Osteocyte (in vitro differentiated cells): ENCODE measurements at regions not wholly inside any gene's neighbourhood (a gene's known extent, or its start where the extent isn't known, plus 50 kb on each side); places are given as distances from the start of the nearest gene placed in this dataset.

Experiments used
- DNase-seq: peaks from one replicate; pipeline ENCODE4 v3.0.0; 2021; ENCODE audit warnings: mixed read lengths; ENCODE audit not compliant: unreplicated experiment; ENCODE audit errors: extremely low spot score
- H3K27ac Mint-ChIP-seq: one replicate; pipeline ENCODE4 v1.8.0; 2021; ENCODE audit warnings: mild to moderate bottlenecking, mixed read lengths; ENCODE audit not compliant: unreplicated experiment
- H3K27me3 Mint-ChIP-seq: one replicate; pipeline ENCODE4 v1.8.0; 2021; ENCODE audit warnings: mixed read lengths; ENCODE audit not compliant: unreplicated experiment
- H3K36me3 Mint-ChIP-seq: one replicate; pipeline ENCODE4 v1.8.0; 2021; ENCODE audit warnings: mixed read lengths; ENCODE audit not compliant: unreplicated experiment
- H3K4me1 Mint-ChIP-seq: one replicate; pipeline ENCODE4 v1.8.0; 2021; ENCODE audit warnings: mixed read lengths; ENCODE audit not compliant: unreplicated experiment
- H3K4me3 Mint-ChIP-seq: one replicate; pipeline ENCODE4 v1.8.0; 2021; ENCODE audit warnings: mild to moderate bottlenecking, moderate library complexity, mixed read lengths; ENCODE audit not compliant: unreplicated experiment
- H3K9me3 Mint-ChIP-seq: one replicate; pipeline ENCODE4 v1.8.0; 2021; ENCODE audit warnings: mixed read lengths; ENCODE audit not compliant: unreplicated experiment
- TF ChIP-seq, protein P1 (sequence below): fragments of 200-600 bp; sonication (generic); IDR thresholded peaks from 2 replicates; pipeline ENCODE4 v1.5.0; 2021; ENCODE audit warnings: antibody characterized with exemption, mild to moderate bottlenecking, moderate library complexity

DNA sequence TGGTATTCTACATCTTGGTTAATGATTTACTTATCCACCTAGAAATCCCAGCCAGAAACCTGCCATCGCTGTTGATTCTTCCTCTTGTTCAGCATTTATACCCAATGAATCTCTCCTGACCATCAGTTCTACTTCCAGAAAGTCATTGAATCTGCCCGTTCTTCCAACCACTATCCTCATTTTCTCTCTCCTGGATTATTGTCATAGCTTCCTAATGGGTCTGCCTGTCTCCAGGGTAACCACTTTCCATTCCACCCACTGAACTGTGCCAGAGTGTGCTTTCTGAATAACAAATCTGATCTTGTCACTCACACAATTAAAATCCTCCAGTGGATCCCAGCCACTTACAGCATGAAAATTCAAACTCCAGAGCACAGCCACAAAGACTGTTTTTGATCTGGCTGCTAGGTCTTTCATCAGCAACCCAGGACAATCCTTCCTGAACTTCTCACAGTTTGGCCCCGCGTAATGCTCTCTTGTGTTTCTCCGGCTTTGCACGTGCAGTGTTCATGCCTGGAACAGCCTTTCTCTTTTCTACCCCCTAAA is 330.6 kb downstream of the SPRY2 start:
- Mint-ChIP-seq H3K27ac (no peak overlapping the region), H3K9me3 (peaks cover 5% of the 10 kb centered on the region), H3K27me3 (no peaks in the 10 kb centered on the region), H3K36me3 (no peaks in the 10 kb centered on the region), H3K4me1 (no peaks in the 10 kb centered on the region), H3K4me3 (no peak overlapping the region)
- TF ChIP-seq, protein P1, sequence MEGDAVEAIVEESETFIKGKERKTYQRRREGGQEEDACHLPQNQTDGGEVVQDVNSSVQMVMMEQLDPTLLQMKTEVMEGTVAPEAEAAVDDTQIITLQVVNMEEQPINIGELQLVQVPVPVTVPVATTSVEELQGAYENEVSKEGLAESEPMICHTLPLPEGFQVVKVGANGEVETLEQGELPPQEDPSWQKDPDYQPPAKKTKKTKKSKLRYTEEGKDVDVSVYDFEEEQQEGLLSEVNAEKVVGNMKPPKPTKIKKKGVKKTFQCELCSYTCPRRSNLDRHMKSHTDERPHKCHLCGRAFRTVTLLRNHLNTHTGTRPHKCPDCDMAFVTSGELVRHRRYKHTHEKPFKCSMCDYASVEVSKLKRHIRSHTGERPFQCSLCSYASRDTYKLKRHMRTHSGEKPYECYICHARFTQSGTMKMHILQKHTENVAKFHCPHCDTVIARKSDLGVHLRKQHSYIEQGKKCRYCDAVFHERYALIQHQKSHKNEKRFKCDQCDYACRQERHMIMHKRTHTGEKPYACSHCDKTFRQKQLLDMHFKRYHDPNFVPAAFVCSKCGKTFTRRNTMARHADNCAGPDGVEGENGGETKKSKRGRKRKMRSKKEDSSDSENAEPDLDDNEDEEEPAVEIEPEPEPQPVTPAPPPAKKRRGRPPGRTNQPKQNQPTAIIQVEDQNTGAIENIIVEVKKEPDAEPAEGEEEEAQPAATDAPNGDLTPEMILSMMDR = no peak
- no peak for DNase-seq

DNA sequence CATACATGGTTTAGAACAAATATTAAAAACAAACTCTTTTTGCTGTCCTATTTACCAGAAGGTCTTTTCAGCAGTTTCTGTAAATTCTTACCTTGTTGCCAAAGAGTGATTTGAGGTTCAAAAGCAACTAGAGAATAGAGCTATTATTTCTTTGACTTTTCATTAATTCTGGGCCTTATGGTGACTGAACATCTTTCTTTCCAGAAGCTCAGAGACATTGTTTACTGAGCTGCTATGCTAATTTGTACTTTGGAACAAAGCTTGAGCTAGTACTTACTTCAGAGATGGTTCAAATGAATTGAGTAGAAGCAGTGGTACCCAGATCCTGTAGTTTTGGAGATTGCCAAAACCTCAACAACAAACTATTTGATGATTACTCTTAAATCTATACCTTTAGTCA is 331.2 kb downstream of the SPRY2 start:
- TF ChIP-seq, protein P1 = no peak
- Mint-ChIP-seq H3K9me3 (peaks cover 5% of the 10 kb centered on the region), H3K4me1 (no peaks in the 10 kb centered on the region), H3K27ac (no peak overlapping the region), H3K4me3 (no peak overlapping the region), H3K36me3 (no peaks in the 10 kb centered on the region), H3K27me3 (no peaks in the 10 kb centered on the region)
- DNase-seq = no peak

DNA sequence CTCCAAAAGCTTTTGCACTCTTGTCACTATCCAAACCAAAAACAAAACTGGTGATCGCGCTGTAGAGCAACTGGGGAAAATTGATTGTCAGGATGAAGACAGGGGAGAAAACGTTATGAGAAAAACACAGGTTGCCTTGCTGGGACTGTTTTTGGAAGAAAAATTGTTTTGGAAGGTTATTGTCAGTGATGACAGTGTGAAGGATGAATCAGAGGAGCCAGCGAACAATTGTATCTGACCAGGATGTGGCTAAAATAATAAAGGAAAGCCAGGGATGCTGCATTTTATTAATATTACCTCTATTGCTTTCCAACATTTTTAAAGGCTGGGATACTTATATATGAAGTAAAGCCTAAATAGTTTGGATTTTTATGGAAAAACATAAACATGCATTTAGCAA is 334.0 kb downstream of the SPRY2 start:
- Mint-ChIP-seq H3K4me1 (peaks cover 2% of the 10 kb centered on the region), H3K4me3 (no peak overlapping the region), H3K9me3 (no peaks in the 10 kb centered on the region), H3K36me3 (no peaks in the 10 kb centered on the region), H3K27me3 (no peaks in the 10 kb centered on the region), H3K27ac (no peak overlapping the region)
- TF ChIP-seq, protein P1 = no peak
- DNase-seq = no peak

DNA sequence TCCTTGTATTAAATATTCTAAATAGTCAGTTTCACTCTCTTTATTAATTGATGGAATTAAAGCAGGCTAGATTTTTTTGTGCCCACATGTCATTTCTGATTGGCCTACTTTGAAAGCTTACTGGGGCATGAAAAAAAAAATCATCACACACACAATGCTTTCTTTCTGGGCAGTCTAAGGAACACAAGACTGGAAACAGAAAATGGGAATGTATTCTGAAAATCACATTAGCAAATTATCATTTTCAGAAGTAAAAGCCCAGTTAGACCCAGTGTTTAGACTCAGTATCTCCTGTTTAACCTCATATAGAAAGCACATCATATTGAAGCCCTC is 339.4 kb downstream of the SPRY2 start:
- TF ChIP-seq, protein P1 = no peak
- Mint-ChIP-seq H3K4me3 (no peak overlapping the region), H3K27ac (no peak overlapping the region), H3K9me3 (no peaks in the 10 kb centered on the region), H3K36me3 (no peaks in the 10 kb centered on the region), H3K27me3 (no peaks in the 10 kb centered on the region), H3K4me1 (peaks cover 2% of the 10 kb centered on the region)
- DNase-seq = no peak

DNA sequence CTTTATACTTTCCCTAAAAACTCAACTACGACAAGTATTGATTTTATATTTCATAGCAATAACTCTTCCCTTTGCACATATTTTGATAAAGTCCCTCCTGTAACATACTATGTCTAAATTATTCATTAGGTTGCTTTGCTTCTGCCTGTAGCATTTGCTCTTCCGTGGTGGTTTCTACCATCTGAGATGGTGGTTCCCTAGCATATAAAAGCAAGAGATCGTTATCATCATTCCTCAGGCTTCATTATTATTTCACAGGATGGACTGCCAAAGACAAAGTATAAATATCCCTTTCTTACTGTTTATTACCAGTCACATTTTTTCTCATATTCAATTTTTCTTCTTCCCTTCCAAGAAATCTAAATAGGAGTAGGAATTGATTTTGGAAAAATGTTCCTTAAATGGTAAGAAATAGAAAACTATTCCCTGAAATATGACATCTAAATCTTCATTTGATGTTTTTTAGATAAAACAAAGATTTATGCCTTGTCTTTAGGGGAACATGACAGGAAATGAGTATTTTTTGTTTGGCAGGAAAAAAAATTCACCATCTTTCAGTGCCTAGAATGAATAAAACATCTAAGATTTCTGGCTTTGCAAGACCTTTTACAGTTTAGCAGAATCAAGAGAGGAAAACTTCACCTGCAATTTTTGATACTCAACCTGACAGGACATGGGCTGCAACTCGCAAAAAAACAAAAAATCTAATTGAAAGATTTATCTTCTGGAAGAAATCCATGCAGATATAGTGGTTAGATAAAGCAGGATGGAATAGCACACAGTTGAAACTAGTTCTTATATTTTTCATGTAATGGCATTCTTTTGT is 340.0 kb downstream of the SPRY2 start:
- Mint-ChIP-seq H3K36me3 (no peaks in the 10 kb centered on the region), H3K9me3 (no peaks in the 10 kb centered on the region), H3K4me3 (no peak overlapping the region), H3K4me1 (peaks cover 2% of the 10 kb centered on the region), H3K27ac (no peak overlapping the region), H3K27me3 (no peaks in the 10 kb centered on the region)
- DNase-seq = no peak
- TF ChIP-seq, protein P1 = no peak
